ENCODE measurements at regions not wholly inside any gene's neighbourhood (a gene's known extent, or its start where the extent isn't known, plus 50 kb on each side); places are given as distances from the start of the nearest gene placed in this dataset.

DNA sequence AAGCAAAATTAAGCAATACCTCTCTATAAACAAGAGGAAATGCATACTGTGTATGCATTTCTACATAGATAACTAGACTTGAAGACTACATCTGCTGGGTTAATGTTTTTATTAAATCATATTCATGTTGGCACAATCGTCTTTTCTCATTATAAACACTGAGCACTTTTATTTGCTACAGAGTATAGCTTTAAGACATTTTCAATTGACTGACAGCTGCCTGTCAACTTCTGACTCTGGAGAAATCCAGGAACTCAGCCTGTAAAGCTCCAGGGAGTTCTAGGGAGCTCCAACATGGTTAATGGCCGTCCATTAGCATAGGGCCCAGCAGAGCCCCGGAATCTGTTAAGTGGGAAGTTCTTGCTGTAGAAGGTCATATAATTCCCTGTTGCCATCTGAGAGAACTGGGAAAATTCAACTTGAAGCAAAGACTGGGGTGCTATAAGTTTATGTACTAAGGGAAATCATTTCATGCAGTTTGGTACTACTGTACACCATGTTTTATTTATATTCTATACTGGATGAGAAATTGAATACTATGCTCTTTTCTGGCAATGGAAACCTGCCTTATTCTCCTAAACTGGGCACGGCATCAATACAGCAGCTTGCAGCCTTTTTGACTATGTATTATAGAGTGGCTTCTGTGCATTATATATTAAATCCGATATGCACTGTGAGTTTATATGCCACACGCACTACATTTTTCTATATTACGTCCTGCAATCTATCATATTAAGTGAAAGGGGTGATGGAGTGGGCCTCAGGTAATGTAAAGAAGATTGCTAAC lies 243.5 kb upstream of the ZNF521 start:
- TF ChIP-seq, protein P1, sequence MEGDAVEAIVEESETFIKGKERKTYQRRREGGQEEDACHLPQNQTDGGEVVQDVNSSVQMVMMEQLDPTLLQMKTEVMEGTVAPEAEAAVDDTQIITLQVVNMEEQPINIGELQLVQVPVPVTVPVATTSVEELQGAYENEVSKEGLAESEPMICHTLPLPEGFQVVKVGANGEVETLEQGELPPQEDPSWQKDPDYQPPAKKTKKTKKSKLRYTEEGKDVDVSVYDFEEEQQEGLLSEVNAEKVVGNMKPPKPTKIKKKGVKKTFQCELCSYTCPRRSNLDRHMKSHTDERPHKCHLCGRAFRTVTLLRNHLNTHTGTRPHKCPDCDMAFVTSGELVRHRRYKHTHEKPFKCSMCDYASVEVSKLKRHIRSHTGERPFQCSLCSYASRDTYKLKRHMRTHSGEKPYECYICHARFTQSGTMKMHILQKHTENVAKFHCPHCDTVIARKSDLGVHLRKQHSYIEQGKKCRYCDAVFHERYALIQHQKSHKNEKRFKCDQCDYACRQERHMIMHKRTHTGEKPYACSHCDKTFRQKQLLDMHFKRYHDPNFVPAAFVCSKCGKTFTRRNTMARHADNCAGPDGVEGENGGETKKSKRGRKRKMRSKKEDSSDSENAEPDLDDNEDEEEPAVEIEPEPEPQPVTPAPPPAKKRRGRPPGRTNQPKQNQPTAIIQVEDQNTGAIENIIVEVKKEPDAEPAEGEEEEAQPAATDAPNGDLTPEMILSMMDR (IDR thresholded peaks at IDR 0.05; ENCODE audit: borderline replicate concordance, extremely low read depth, low read length, poor library complexity, severe bottlenecking) = no peak
- TF ChIP-seq EZH2 (IDR thresholded peaks at IDR 0.05; ENCODE audit: borderline replicate concordance, low read depth, low read length, severe bottlenecking) = no peak
